ENCODE measurements at regions not wholly inside any gene's neighbourhood (a gene's known extent, or its start where the extent isn't known, plus 50 kb on each side); places are given as distances from the start of the nearest gene placed in this dataset.

GRCh38 chr4:111450867-111451266 is 694.4 kb upstream of the FAM241A start:
- TF ChIP-seq EZH2 (IDR thresholded peaks at IDR 0.05; ENCODE audit: borderline replicate concordance, low read depth, low read length, severe bottlenecking) (no peak), POLR2AphosphoS5 (IDR thresholded peaks at IDR 0.05; ENCODE audit: insufficient read depth, low read depth, low read length) (no peak), POLR2A (IDR thresholded peaks at IDR 0.05; ENCODE audit: low read depth, low read length) (no peak)
- TF ChIP-seq, protein P1, sequence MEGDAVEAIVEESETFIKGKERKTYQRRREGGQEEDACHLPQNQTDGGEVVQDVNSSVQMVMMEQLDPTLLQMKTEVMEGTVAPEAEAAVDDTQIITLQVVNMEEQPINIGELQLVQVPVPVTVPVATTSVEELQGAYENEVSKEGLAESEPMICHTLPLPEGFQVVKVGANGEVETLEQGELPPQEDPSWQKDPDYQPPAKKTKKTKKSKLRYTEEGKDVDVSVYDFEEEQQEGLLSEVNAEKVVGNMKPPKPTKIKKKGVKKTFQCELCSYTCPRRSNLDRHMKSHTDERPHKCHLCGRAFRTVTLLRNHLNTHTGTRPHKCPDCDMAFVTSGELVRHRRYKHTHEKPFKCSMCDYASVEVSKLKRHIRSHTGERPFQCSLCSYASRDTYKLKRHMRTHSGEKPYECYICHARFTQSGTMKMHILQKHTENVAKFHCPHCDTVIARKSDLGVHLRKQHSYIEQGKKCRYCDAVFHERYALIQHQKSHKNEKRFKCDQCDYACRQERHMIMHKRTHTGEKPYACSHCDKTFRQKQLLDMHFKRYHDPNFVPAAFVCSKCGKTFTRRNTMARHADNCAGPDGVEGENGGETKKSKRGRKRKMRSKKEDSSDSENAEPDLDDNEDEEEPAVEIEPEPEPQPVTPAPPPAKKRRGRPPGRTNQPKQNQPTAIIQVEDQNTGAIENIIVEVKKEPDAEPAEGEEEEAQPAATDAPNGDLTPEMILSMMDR (IDR thresholded peaks at IDR 0.05; ENCODE audit: extremely low read depth in 1 of 2, insufficient read depth in 1 of 2, low read depth in 1 of 2, low read length in 2 of 2) = no peak

All from endothelial cell of umbilical vein (primary cell).